Suprapubic skin (tissue), 4 donors: ENCODE measurements at regions not wholly inside any gene's neighbourhood (a gene's known extent, or its start where the extent isn't known, plus 50 kb on each side); places are given as distances from the start of the nearest gene placed in this dataset.

Experiments
- CTCF ChIP-seq, 2 donors: fragments of 200-600 bp in 1 of 2; fragments of 450-650 bp in 1 of 2; sonication (generic) in 1 of 2; IDR thresholded peaks; one replicate each; pipeline ENCODE4 v1.5.1; 2016 to 2019; ENCODE audit warnings: antibody characterized with exemption in 2 of 2, mild to moderate bottlenecking in 1 of 2, moderate library complexity in 1 of 2
- EP300 ChIP-seq: sonication (generic); formaldehyde crosslinking; IDR thresholded peaks from one replicate; pipeline ENCODE4 v1.6.1; 2017; ENCODE audit warnings: antibody characterized with exemption
- POLR2A ChIP-seq, 2 donors: fragments of 450-650 bp; IDR thresholded peaks; one replicate each; pipeline ENCODE4 v1.6.1; 2017; ENCODE audit warnings: antibody characterized with exemption in 2 of 2, mild to moderate bottlenecking in 2 of 2, moderate library complexity in 2 of 2
- POLR2AphosphoS5 ChIP-seq, 3 donors: sonication (generic); formaldehyde crosslinking; IDR thresholded peaks; one replicate each; pipeline ENCODE4 v1.6.1; 2017; ENCODE audit warnings: antibody characterized with exemption in 3 of 3

- TF ChIP-seq CTCF (IDR thresholded peaks at IDR 0.05) = no peak
- TF ChIP-seq POLR2A (IDR thresholded peaks at IDR 0.05) = no peak
- TF ChIP-seq POLR2AphosphoS5 (IDR thresholded peaks at IDR 0.05) = no peak
- no peak for TF ChIP-seq EP300
Observed at GRCh38 chr7:25469669-25470068, 241.4 kb upstream of the NPVF start.
